ENCODE measurements at regions not wholly inside any gene's neighbourhood (a gene's known extent, or its start where the extent isn't known, plus 50 kb on each side); places are given as distances from the start of the nearest gene placed in this dataset.
"Not testable (repeated sequence)": the region's sequence is repeated elsewhere in the genome, so short reads cannot be mapped to it uniquely, and the experiment has no call there.

DNA sequence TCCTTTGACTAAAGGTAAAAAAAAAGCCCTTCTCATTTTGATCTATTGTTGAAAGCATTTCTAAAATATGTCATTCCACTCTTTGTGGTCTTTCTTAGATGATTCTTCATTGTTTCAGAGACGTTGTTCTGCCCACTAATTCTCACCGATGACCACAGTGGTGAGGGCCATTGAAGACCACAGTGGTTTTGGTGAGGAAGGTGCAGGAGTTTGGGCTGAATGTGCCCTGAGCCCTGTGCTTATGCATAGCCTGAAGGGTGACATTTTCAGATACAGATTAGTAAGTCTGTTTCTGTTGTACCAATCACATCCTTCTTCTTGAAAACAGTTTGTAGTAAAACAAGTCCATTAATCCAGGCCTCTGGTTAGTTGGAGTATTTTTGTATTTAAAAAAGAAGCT lies 251.3 kb upstream of the ATP5MC3 start:
- DNase-seq (no peak), ATAC-seq (no peak)
- no peaks in the 10 kb centered on the region for H3K27me3 Mint-ChIP-seq (ENCODE audit: low read depth)
- H3K9me3 Mint-ChIP-seq = peaks cover 9% of the 10 kb centered on the region
- H3K4me1 Mint-ChIP-seq (ENCODE audit: low read depth) = no peaks in the 10 kb centered on the region
- H3K4me3 Mint-ChIP-seq = no peak overlapping the region
- no peaks in the 10 kb centered on the region for H3K36me3 Mint-ChIP-seq (ENCODE audit: insufficient read depth)

DNA sequence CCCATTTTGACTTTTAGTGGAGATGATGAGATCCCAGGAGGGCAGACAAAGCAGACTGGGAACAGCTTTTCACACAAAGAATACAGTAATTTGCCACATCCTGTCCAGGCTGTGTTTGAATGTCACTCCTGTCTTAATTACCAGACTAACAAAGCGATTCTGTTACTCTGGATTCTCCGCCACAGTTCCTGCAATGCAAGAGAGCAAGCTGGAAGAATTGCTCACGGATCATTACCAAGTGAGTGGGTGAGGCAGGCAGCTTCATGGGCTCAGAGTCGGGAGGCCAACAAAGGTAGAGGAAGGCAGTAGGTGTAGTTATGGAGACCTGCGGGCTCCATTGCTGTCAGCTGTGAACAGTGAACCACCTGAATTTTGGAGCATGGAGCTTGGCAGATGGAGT lies 250.5 kb upstream of the ATP5MC3 start:
- H3K27me3 Mint-ChIP-seq (ENCODE audit: low read depth) = no peaks in the 10 kb centered on the region
- no peak overlapping the region for H3K4me3 Mint-ChIP-seq
- no peaks in the 10 kb centered on the region for H3K36me3 Mint-ChIP-seq (ENCODE audit: insufficient read depth)
- no peak for DNase-seq
- ATAC-seq = no peak
- peaks cover 9% of the 10 kb centered on the region for H3K9me3 Mint-ChIP-seq
- H3K4me1 Mint-ChIP-seq (ENCODE audit: low read depth) = no peaks in the 10 kb centered on the region

DNA sequence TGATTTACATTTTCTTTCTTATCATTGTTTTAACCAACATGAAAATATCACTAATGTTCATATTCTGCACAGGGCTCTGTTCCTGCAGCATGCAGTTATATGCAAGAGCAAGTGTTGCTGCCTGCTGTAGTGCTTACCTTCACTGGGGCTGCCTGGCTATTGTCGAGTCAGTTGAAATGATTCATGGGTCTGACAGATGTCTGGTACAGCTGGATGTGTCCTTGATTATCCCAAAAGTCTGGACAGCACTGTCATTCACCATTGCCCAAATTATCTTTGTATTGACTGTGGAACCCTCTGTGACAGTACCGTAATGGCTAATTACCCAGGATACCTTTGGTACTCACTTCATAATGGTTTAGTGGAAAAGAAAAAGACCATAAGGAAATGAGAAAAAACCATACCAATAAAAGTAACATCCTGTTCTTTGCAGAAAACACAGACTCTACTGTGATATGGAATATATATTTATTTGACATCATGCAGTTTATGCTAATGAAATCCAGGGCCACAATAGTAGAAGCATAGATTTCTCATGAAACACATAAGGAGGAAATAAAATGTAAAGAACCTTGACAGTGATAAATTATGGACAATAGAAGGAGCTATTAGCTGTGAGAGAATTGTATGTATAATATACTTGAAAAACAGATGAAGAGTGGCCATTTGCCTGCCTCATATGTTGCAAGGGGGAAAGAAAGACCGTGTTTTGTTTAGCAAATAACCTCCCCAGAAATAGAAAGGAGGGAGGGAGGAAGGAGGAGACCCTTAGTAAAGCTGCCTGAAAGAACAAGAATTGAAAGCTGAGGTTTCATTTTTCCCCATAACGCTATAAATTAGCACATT lies 249.8 kb upstream of the ATP5MC3 start:
- Mint-ChIP-seq H3K9me3 (peaks cover 9% of the 10 kb centered on the region), H3K36me3 (ENCODE audit: insufficient read depth) (no peaks in the 10 kb centered on the region), H3K27me3 (ENCODE audit: low read depth) (no peaks in the 10 kb centered on the region), H3K4me1 (ENCODE audit: low read depth) (no peaks in the 10 kb centered on the region), H3K4me3 (no peak overlapping the region)
- ATAC-seq = no peak
- DNase-seq = no peak

DNA sequence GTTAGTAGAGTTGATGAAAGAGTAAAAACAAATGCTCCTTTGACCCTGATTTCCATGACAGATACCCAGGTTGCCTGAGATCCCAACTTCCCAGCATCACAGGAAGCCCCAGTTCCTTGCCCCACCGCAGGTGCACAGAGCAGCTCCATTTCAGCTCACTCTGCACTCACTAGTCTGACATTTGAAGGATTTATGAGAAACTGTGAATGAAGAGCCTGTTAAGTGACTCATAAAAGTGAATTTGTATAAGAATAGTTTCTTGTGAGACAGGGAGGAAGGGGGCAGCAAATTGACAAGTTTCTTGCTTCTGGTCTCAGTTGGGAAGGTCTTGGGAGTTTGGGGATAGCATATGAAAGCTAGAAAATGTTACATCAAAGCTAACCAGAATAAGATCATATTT lies 248.7 kb upstream of the ATP5MC3 start:
- Mint-ChIP-seq H3K4me1 (ENCODE audit: low read depth) (no peaks in the 10 kb centered on the region), H3K9me3 (peaks cover 9% of the 10 kb centered on the region), H3K27me3 (ENCODE audit: low read depth) (peaks cover 4% of the 10 kb centered on the region), H3K4me3 (no peak overlapping the region), H3K36me3 (ENCODE audit: insufficient read depth) (no peaks in the 10 kb centered on the region)
- DNase-seq = no peak
- ATAC-seq = no peak

DNA sequence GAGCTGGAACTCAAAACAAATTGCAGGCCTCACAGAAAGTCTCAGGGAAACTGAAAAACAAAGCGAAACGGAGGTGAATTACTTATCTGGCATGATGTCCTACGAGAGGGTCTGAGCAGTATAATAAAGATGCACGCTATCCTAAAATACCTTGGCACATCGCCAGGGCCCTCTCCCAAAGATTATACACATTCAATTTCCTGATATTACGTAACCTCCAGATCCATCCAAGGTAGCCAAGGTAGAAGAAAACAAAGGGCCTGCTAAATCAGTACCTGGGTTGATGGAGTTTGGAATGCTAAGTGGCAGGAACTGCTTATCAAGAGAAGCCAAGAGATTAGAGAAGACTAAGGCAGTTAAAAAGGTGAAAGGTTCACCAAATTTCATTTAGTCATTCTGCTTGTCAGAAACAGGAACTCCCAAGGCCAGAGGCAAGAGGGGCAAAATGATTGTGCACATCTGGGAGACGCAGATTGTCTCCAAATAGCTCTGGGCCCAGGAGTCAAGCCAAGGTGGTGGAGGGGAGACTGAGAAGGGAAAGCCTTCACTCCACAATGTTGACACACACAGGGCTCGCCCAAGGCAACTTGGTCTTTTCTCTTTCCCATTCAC lies 236.8 kb upstream of the ATP5MC3 start:
- no peak overlapping the region for H3K4me3 Mint-ChIP-seq
- peaks cover 7% of the 10 kb centered on the region for H3K27me3 Mint-ChIP-seq (ENCODE audit: low read depth)
- H3K9me3 Mint-ChIP-seq = no peaks in the 10 kb centered on the region
- DNase-seq (no peak), ATAC-seq (no peak)
- H3K36me3 Mint-ChIP-seq (ENCODE audit: insufficient read depth) = no peaks in the 10 kb centered on the region
- H3K4me1 Mint-ChIP-seq (ENCODE audit: low read depth) = no peaks in the 10 kb centered on the region

DNA sequence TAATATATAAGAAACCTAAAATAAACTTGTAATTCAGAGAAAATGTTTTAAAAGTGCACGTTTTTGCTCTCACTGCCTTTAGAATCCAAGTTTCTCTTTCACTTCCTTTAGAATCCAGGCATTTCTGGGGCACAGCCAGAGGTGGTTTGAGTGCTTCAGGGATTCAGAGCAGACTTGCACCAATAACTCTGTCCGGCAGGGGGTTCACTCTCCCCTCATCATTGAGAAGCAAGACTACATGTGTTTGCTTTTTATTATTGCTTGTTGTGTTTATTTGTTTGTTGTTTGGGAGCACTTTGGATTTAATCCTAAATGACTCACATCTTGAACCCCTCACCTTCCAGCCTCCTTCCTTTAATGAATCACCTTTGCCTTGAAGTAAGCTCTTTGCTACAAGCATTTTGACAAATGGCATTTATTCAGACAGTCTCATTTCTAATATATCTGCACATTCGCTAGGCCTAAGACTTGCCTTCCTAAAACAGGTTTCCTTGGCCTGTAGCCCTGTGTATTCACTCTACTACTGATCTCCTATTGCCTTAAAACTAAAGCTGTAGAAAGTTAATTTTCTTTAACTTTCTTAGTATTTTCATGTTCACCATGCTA lies 233.5 kb upstream of the ATP5MC3 start:
- Mint-ChIP-seq H3K4me3 (no peak overlapping the region), H3K36me3 (ENCODE audit: insufficient read depth) (no peaks in the 10 kb centered on the region), H3K4me1 (ENCODE audit: low read depth) (no peaks in the 10 kb centered on the region), H3K27me3 (ENCODE audit: low read depth) (peaks cover 8% of the 10 kb centered on the region), H3K9me3 (no peaks in the 10 kb centered on the region)
- no peak for DNase-seq
- no peak for ATAC-seq

DNA sequence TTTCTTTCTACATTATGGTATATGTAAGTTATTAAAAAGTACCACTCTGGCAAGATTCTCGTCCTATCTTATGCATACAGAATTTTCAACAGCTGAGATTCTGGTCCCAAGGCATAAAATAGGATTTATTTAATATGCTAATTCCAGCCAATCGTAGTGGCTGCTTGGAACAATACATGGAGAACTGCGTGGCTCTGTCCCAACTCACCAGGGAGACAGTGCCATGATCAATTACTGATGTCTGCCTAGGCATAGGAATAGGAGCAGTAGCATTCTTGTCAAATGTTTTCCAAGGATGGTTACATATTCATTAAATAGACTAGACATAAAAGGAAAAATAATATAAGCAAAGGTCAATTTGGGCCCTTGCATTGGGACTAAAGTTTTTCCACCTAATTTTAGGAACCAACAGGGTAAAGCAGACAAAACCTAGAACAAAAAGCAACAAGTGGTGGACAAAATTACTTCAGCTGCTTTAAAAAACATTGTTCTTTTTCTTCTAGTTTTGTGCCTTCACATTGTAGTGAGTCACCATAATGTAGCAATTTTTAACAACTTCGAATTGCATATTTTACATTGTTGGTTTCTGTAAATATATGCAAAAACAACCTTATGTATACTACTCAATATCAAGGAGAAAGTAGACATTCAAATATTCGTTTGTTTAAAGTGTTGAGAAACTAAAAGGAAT lies 232.8 kb upstream of the ATP5MC3 start:
- H3K4me3 Mint-ChIP-seq = no peak overlapping the region
- H3K9me3 Mint-ChIP-seq = no peaks in the 10 kb centered on the region
- DNase-seq (no peak), ATAC-seq (no peak)
- H3K36me3 Mint-ChIP-seq (ENCODE audit: insufficient read depth) = no peaks in the 10 kb centered on the region
- no peaks in the 10 kb centered on the region for H3K4me1 Mint-ChIP-seq (ENCODE audit: low read depth)
- H3K27me3 Mint-ChIP-seq (ENCODE audit: low read depth) = peaks cover 8% of the 10 kb centered on the region

DNA sequence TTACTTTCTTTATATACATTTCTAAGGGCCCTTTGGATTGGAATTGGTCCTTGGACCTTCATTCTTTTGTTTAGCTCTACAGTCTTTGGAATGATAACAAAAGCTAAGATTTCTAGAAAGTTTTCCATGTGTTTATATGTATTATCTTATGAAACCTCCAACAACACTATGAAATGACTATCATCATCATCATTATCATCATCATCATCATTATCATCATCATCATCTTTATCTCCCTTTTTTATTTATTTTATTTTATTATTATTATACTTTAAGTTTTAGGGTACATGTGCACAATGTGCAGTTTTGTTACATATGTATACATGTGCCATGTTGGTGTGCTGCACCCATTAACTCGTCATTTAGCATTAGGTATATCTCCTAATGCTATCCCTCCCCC lies 229.4 kb upstream of the ATP5MC3 start:
- DNase-seq; H3K27me3 Mint-ChIP-seq (ENCODE audit: low read depth); H3K4me3 Mint-ChIP-seq; H3K36me3 Mint-ChIP-seq (ENCODE audit: insufficient read depth); H3K4me1 Mint-ChIP-seq (ENCODE audit: low read depth); ATAC-seq; H3K9me3 Mint-ChIP-seq: not testable (repeated sequence)

DNA sequence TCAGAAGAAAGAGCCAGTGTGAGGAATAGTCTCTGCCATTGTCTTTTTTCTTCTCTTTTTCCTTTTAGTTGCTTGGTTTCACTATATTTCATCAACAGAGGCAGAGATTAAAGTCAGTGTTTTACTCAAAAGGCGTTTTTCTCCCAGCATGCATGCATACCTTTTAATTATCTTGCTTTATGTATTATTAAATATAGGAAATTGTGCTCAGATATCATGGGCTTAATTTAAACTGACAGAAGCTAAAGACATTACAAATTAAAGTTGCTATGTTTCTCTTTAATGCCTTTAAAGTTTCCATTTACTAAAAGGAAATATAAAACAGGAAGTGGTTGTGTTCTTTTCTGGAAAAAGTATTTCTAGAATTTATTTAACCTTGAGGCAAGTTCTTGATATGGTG lies 223.3 kb upstream of the ATP5MC3 start:
- ATAC-seq = no peak

DNA sequence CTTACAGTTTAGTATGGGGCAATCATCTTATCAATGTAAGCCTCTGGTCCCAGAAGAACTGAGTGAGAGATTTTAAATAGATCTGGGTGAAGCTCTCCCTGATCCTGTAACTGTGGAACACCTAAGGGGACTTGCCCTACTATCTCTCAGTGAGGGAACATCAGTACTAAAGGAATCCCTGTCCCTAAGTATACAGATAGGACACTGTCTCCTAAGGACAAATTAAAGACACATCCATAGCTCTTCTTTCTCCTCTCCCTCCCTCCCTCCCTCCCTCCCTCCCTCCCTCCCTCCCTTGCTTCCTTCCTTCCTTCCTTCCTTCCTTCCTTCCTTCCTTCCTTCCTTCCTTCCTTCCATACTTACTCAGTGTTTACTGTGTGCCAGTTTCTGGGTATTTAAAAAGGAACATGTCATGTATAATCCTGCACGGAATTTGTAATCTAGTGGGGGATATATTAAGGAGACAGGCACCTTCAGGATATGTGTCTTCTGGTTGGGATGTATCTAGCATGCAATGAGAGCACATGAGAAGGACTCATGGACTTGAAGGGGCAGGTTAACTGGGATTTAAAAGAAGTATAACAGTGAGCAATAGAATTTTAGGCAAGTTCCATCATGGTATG lies 222.2 kb upstream of the ATP5MC3 start:
- Mint-ChIP-seq H3K9me3 (no peaks in the 10 kb centered on the region), H3K27me3 (ENCODE audit: low read depth) (peaks cover 4% of the 10 kb centered on the region), H3K4me3 (no peak overlapping the region), H3K4me1 (ENCODE audit: low read depth) (no peaks in the 10 kb centered on the region), H3K36me3 (ENCODE audit: insufficient read depth) (no peaks in the 10 kb centered on the region)
- no peak for DNase-seq
- no peak for ATAC-seq

More for the DNA sequence above, 223.3 kb upstream of the ATP5MC3 start:
- no peak for DNase-seq
- peaks cover 4% of the 10 kb centered on the region for H3K27me3 Mint-ChIP-seq (ENCODE audit: low read depth)
- H3K4me1 Mint-ChIP-seq (ENCODE audit: low read depth) = no peaks in the 10 kb centered on the region
- H3K36me3 Mint-ChIP-seq (ENCODE audit: insufficient read depth) = no peaks in the 10 kb centered on the region
- no peaks in the 10 kb centered on the region for H3K9me3 Mint-ChIP-seq
- no peak overlapping the region for H3K4me3 Mint-ChIP-seq

DNA sequence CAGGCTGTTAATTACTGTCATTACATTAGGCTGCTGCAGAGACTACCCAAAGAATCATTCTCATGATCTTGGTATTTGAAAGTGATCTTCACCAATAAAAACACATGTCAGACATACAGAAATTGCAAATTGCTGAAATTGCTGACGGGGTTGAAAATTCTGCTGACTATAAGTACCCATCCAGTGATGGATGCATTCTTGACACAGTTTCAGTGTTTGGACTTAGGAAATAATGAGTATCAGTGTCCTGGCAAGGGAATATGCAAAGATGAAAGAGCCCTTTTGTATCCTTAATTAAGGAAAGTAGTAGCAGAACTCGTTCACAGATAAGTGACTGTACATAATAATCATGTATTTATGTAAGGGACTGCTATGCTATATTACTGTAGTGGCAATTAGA lies 221.1 kb upstream of the ATP5MC3 start:
- Mint-ChIP-seq H3K27me3 (ENCODE audit: low read depth) (peaks cover 4% of the 10 kb centered on the region), H3K36me3 (ENCODE audit: insufficient read depth) (no peaks in the 10 kb centered on the region), H3K4me1 (ENCODE audit: low read depth) (no peaks in the 10 kb centered on the region)

DNA sequence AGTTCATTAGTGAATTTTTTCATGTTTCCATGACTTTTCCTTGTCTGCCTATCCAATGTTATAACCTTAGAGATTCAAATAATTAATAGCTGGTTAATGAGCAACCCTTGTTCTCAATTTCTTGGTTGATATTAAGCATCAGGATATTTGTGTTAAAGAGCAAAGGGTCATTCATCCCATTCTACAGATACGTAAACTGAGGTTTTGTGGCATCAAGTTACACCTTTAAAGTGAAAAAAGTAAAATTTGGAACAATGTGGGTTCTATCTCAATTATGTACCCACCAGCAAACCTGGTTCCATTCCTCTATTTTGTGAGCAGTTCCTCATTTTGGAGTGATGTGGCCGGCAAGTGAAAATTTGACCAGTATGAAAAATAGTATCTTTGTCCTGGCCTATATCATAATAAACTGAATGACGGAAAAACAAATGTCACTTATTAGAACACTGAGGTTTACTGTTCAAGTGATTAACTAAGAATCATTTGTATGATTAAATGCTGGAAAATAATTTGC lies 220.5 kb upstream of the ATP5MC3 start:
- no peaks in the 10 kb centered on the region for H3K9me3 Mint-ChIP-seq
- ATAC-seq (no peak), DNase-seq (no peak)
- H3K36me3 Mint-ChIP-seq (ENCODE audit: insufficient read depth) = no peaks in the 10 kb centered on the region
- H3K4me3 Mint-ChIP-seq = no peak overlapping the region
- H3K27me3 Mint-ChIP-seq (ENCODE audit: low read depth) = peaks cover 4% of the 10 kb centered on the region
- no peaks in the 10 kb centered on the region for H3K4me1 Mint-ChIP-seq (ENCODE audit: low read depth)

More for the DNA sequence above, 221.1 kb upstream of the ATP5MC3 start:
- ATAC-seq (no peak), DNase-seq (no peak)
- H3K9me3 Mint-ChIP-seq = no peaks in the 10 kb centered on the region
- no peak overlapping the region for H3K4me3 Mint-ChIP-seq

DNA sequence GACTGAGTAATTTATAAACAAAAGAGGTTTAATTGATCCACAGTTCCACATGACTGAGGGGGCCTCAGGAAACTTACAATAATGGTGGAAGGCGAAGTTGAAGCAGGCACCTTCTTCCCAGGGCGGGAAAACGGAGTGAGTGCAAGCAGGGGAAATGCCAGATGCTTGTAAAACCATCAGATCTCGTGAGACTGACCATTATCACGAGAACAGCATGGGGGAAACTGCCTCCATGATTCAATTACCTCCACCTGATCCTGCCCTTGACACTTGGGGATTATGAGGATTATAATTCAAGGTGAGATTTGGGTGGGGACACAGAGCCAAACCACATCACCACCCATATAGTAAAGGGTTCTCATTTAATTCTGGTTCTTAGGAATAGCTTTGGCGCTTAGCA lies 219.5 kb upstream of the ATP5MC3 start:
- Mint-ChIP-seq H3K4me3 (no peak overlapping the region), H3K4me1 (ENCODE audit: low read depth) (no peaks in the 10 kb centered on the region), H3K9me3 (no peaks in the 10 kb centered on the region), H3K27me3 (ENCODE audit: low read depth) (peaks cover 4% of the 10 kb centered on the region), H3K36me3 (ENCODE audit: insufficient read depth) (no peaks in the 10 kb centered on the region)
- DNase-seq = no peak
- no peak for ATAC-seq

DNA sequence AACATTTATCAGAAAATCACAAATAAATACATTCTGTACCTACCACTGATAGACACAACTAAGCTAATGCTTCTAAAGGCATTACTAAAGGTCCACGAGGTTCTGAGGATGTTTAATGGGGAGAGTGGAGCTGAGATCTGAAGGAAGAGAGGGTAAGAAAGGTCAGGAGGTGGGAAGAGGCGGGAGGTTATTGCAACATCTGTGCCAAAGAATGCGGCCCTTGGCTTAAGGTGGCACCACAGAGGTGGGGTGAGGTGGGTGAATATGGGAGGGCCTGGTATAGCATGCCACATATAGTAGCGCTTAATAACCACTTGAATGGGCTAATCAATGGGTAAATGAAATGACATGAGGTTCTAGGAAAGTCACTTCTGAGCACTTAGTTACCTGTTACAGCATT lies 217.8 kb upstream of the ATP5MC3 start:
- Mint-ChIP-seq H3K4me1 (ENCODE audit: low read depth) (no peaks in the 10 kb centered on the region), H3K9me3 (no peaks in the 10 kb centered on the region), H3K27me3 (ENCODE audit: low read depth) (peaks cover 1% of the 10 kb centered on the region), H3K4me3 (no peak overlapping the region), H3K36me3 (ENCODE audit: insufficient read depth) (no peaks in the 10 kb centered on the region)
- no peak for ATAC-seq
- DNase-seq = no peak

All from activated T-cell treated with anti-CD3 and anti-CD28 coated beads, Interleukin-2, amount 50 U/mL, for 4 hours (primary cell).